ENCODE measurements at regions not wholly inside any gene's neighbourhood (a gene's known extent, or its start where the extent isn't known, plus 50 kb on each side); places are given as distances from the start of the nearest gene placed in this dataset.

DNA sequence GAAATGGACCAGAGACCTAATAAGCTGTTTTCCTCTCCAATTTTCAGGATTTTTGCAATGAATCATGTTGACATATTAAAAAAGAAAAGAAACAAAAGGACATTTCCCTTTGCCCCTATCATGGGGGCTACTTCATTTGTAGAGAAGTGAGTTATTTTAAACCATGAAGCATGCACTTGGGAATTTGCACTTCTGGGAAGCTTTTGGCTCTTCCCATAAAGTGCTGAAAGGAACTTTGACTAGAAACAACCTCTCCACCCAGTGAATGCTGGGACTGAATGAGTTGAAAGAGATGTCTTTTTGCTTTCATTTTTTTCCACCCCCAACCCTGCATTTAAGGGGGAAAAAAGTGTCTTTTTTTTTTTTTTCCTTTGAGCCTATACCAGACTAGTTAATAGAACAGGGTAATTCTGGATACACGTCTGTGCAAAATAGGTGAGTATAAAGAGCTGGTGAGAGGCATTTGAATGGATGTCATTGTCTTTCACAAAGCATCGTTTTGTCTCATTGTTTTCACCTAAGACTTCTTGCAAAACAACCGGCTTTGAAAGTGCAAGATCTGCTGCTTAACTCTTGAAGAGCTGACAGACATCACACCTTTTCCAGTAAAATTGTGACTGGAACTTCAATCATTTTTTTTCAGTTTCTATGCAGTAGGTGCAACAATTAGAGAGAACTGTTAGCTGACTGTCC lies 138.7 kb upstream of the BACH2 start:
- no peak overlapping the region; the same call in 1 of the 2 replicates for H3K27ac ChIP-seq (ENCODE audit: low read depth, low read length)

DNA sequence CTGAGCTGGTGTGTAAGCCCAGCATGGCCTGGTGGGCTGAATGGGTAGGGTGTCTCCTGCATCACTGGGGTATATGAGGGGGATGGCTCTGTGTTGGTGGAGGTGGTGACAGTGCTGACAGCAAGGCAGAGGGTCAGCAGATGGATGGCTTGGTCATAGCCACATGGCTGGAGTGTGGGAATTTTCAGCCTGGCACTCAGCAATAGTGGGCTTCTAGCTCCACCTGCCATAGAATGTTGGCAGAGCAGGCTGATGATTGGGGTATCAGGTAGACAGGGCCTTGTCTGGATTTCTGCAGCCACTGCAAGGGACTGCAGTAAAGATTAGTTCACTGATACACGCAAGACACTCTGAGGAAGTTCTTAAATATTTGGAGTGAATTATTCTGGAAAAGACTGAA lies 137.5 kb upstream of the BACH2 start:
- H3K4me3 ChIP-seq (ENCODE audit: low read depth, low read length), result no peak overlapping the region
- H3K36me3 ChIP-seq (ENCODE audit: control insufficient read depth, insufficient read depth, low read length), result no peaks in the 10 kb centered on the region
- H3K9me3 ChIP-seq (ENCODE audit: control insufficient read depth, insufficient read depth, low read depth, low read length), result peaks cover 21% of the 10 kb centered on the region
- no peaks in the 10 kb centered on the region for H3K27me3 ChIP-seq (ENCODE audit: control insufficient read depth, insufficient read depth, low read length)
- no peak overlapping the region for H3K27ac ChIP-seq (ENCODE audit: low read depth, low read length)
- peaks cover 35% of the 10 kb centered on the region for H3K4me1 ChIP-seq (ENCODE audit: control insufficient read depth, insufficient read depth, low read length)
- H3K9ac ChIP-seq (ENCODE audit: low read length), result no peak overlapping the region

More for the DNA sequence above, 138.7 kb upstream of the BACH2 start:
- H3K4me3 ChIP-seq (ENCODE audit: low read depth, low read length), result no peak overlapping the region
- H3K9ac ChIP-seq (ENCODE audit: low read length), result no peak overlapping the region
- H3K9me3 ChIP-seq (ENCODE audit: control insufficient read depth, insufficient read depth, low read depth, low read length), result peaks cover 10% of the 10 kb centered on the region
- no peaks in the 10 kb centered on the region for H3K27me3 ChIP-seq (ENCODE audit: control insufficient read depth, insufficient read depth, low read length)
- peaks cover 38% of the 10 kb centered on the region for H3K4me1 ChIP-seq (ENCODE audit: control insufficient read depth, insufficient read depth, low read length)
- H3K36me3 ChIP-seq (ENCODE audit: control insufficient read depth, insufficient read depth, low read length), result no peaks in the 10 kb centered on the region

DNA sequence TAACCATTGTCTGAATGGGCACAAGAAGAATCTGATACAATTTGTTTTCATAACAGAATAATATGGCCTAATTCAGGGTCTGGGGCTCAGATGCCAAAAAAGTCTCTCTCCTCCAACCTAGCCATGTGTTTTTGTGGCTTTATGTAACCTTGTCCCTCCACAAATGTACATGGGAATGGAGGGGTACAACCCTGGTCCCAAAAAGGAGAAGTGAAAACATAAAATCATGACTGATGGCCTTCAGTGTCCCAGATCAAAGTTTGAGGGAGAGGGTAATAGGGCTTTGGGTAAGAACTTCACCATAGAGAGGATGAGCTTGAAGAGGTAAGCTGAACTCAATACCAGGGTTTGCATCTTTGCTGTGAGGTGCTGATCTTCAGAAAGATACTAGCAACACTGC lies 136.3 kb upstream of the BACH2 start:
- no peaks in the 10 kb centered on the region for H3K36me3 ChIP-seq (ENCODE audit: control insufficient read depth, insufficient read depth, low read length)
- H3K4me3 ChIP-seq (ENCODE audit: low read depth, low read length), result no peak overlapping the region
- peaks cover 31% of the 10 kb centered on the region for H3K9me3 ChIP-seq (ENCODE audit: control insufficient read depth, insufficient read depth, low read depth, low read length)
- H3K27me3 ChIP-seq (ENCODE audit: control insufficient read depth, insufficient read depth, low read length), result no peaks in the 10 kb centered on the region
- no peak overlapping the region for H3K27ac ChIP-seq (ENCODE audit: low read depth, low read length)
- peaks cover 30% of the 10 kb centered on the region for H3K4me1 ChIP-seq (ENCODE audit: control insufficient read depth, insufficient read depth, low read length)
- H3K9ac ChIP-seq (ENCODE audit: low read length), result no peak overlapping the region

DNA sequence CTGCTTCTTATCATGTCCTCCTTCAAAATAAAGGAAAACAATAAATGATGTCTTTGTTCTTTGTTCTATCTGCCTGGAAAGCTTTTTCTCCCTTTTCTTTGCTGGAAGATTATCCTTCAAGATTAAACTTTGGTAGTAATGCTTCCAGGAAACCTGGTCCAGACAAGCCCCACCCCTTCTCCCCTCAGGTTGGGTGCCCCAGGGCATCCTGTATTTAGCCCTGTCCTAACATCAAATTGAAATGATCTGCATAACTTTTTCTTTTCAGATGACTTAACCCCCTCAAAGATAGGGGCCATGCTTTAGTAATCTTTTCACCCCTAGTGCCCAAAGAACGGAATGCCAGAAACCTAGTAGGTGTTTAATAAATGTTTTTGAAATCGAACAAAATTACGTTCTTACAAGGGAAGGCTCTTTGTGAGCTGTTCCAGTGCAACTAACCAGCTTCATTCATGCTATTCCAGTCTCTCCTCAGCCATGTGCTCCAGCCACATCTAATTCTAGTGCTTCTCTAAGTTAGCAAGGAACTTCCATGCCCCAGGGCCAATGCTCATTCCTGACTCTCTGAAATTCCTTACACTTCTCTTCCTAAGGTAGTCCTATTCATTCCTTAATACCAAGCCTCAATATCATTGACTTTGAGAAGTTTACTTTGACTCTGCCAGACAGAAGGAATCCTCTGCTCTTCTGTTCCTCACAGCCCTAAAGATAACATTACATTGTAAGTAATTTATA lies 135.6 kb upstream of the BACH2 start:
- H3K36me3 ChIP-seq (ENCODE audit: control insufficient read depth, insufficient read depth, low read length), result no peaks in the 10 kb centered on the region
- H3K4me3 ChIP-seq (ENCODE audit: low read depth, low read length), result no peak overlapping the region
- no peak overlapping the region for H3K9ac ChIP-seq (ENCODE audit: low read length)
- no peaks in the 10 kb centered on the region for H3K27me3 ChIP-seq (ENCODE audit: control insufficient read depth, insufficient read depth, low read length)
- no peak overlapping the region for H3K27ac ChIP-seq (ENCODE audit: low read depth, low read length)
- H3K9me3 ChIP-seq (ENCODE audit: control insufficient read depth, insufficient read depth, low read depth, low read length), result peaks cover 31% of the 10 kb centered on the region
- H3K4me1 ChIP-seq (ENCODE audit: control insufficient read depth, insufficient read depth, low read length), result peaks cover 23% of the 10 kb centered on the region

DNA sequence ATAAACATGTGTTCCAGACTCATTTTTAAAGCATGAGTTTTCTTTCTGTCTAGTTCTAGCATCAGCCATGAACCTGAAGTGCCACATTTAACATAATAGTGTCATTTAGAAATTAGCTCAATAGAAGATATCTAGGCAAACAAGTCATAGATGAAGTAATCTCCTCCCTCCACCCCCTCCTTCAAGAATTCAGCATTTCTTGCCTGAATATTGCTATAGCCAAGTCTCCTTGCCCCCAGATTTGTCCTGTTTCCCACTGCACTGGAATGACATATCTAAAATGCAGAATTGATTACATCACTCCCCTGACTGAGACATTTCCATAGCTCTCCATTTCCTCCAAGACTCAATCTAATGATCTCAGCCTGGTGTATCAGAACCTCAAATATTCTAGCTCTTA lies 134.9 kb upstream of the BACH2 start:
- Histone ChIP-seq H3K36me3 (ENCODE audit: control insufficient read depth, insufficient read depth, low read length) (no peaks in the 10 kb centered on the region), H3K27ac (ENCODE audit: low read depth, low read length) (no peak overlapping the region), H3K27me3 (ENCODE audit: control insufficient read depth, insufficient read depth, low read length) (no peaks in the 10 kb centered on the region), H3K4me1 (ENCODE audit: control insufficient read depth, insufficient read depth, low read length) (peaks cover 18% of the 10 kb centered on the region), H3K9ac (ENCODE audit: low read length) (no peak overlapping the region), H3K9me3 (ENCODE audit: control insufficient read depth, insufficient read depth, low read depth, low read length) (peaks cover 31% of the 10 kb centered on the region), H3K4me3 (ENCODE audit: low read depth, low read length) (no peak overlapping the region)

DNA sequence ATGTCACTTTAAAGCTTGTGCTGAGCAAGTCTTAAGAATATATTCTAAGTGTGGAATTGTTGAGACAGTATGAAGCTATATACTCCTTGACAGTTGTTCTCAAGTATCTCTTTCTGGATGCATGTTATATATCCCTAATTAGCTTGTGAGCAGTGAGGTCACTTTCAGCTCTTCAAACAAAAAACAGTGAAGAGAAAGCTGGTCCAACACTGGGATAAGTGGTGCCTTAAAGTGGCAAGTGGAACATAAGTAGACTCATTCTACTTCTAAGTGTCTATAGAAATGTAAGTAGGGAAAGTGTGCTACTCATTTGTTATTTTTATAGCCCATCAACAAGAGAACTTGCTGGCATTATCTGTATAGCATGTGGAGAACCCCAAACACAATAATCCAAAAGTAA lies 133.1 kb upstream of the BACH2 start:
- Histone ChIP-seq H3K27ac (ENCODE audit: low read depth, low read length) (no peak overlapping the region), H3K9ac (ENCODE audit: low read length) (no peak overlapping the region), H3K9me3 (ENCODE audit: control insufficient read depth, insufficient read depth, low read depth, low read length) (peaks cover 31% of the 10 kb centered on the region), H3K4me3 (ENCODE audit: low read depth, low read length) (no peak overlapping the region), H3K27me3 (ENCODE audit: control insufficient read depth, insufficient read depth, low read length) (no peaks in the 10 kb centered on the region), H3K4me1 (ENCODE audit: control insufficient read depth, insufficient read depth, low read length) (peaks cover 1% of the 10 kb centered on the region; the same call in 1 of the 2 replicates), H3K36me3 (ENCODE audit: control insufficient read depth, insufficient read depth, low read length) (no peaks in the 10 kb centered on the region)

DNA sequence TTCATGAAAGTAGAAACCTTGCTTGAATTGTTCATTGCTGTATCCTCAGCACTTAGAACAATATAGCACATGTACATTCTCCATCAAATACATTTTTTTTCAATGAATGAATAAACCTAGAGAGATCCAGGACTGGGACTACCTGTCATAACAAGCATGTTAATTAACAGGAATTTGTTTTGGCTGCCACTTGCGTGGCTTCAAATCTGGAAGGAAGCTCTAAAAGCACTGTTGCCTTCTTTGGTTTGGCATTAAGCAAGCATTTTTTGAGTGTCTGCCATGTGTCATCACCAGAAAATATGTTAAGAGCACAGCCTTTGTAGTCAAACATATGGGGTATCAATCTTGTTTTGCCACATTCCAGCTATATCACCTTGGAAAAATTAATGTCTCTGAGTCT lies 131.9 kb upstream of the BACH2 start:
- Histone ChIP-seq H3K4me3 (ENCODE audit: low read depth, low read length) (no peak overlapping the region), H3K27ac (ENCODE audit: low read depth, low read length) (no peak overlapping the region), H3K36me3 (ENCODE audit: control insufficient read depth, insufficient read depth, low read length) (no peaks in the 10 kb centered on the region), H3K4me1 (ENCODE audit: control insufficient read depth, insufficient read depth, low read length) (no peaks in the 10 kb centered on the region), H3K9me3 (ENCODE audit: control insufficient read depth, insufficient read depth, low read depth, low read length) (peaks cover 27% of the 10 kb centered on the region), H3K9ac (ENCODE audit: low read length) (no peak overlapping the region), H3K27me3 (ENCODE audit: control insufficient read depth, insufficient read depth, low read length) (no peaks in the 10 kb centered on the region)

DNA sequence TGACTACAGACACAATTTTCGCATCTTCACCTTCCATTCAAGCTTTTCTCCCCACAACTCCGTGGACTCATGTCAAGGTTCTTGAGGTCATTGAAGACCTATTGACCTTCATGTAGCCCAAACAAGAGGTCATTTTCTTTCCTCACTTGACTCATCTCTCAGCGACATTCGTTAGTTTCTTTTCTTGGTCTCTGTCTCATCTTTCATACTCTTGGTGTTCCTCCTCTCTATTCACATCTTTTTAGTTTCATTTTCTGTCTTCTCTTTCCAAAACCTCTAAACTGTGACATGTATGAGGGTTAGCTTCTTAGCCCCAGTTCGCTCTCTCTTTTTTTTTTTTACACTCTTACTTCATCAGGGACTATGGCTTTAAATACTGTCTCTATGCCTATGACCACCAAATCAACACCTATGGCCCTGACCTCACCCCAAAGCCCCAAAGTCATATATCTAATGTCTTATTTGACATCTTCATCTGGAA lies 128.6 kb upstream of the BACH2 start:
- H3K27me3 ChIP-seq (ENCODE audit: control insufficient read depth, insufficient read depth, low read length), result no peaks in the 10 kb centered on the region
- H3K4me3 ChIP-seq (ENCODE audit: low read depth, low read length), result no peak overlapping the region
- no peak overlapping the region for H3K27ac ChIP-seq (ENCODE audit: low read depth, low read length)
- H3K9me3 ChIP-seq (ENCODE audit: control insufficient read depth, insufficient read depth, low read depth, low read length), result peaks cover 19% of the 10 kb centered on the region
- H3K36me3 ChIP-seq (ENCODE audit: control insufficient read depth, insufficient read depth, low read length), result no peaks in the 10 kb centered on the region
- H3K4me1 ChIP-seq (ENCODE audit: control insufficient read depth, insufficient read depth, low read length), result no peaks in the 10 kb centered on the region
- H3K9ac ChIP-seq (ENCODE audit: low read length), result no peak overlapping the region

DNA sequence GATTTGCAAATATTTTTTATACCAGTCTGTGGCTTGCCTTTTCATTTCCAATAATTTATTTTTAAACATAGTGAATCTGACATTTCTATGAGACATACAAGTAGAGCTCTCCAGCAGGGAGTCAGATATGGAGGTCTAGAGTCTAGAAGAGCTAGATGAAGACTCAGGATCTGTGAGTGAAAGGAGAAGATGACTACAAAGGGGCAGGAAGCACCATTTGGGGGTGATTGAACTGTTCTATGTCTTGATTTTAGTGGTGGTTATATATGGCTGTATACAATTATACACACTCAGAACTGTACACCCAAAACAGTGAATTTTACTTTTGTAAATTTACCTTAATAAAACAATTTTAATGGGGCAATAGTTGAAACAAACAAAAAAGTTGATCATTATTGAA lies 127.9 kb upstream of the BACH2 start:
- no peak overlapping the region for H3K27ac ChIP-seq (ENCODE audit: low read depth, low read length)
- H3K4me3 ChIP-seq (ENCODE audit: low read depth, low read length), result no peak overlapping the region

DNA sequence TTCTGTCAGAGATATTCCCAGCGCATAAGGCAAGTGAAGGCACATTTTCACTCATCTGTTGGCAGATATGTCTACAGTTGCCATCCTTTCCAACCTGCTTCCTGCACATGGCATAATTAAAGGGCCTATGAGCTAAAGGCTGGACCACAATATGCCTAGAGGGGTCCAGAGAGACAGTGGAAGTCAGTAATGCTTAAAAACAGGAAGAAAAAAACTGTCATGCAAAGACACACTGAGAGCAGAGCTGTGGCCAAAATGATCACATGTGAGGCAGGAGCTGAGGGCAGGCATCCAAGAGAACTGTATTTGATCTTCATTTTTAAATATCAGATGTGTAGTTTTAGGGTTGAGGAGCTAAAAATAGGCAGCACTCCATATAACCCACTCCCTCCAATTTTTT lies 125.0 kb upstream of the BACH2 start:
- no peak overlapping the region for H3K4me3 ChIP-seq (ENCODE audit: low read depth, low read length)
- H3K27me3 ChIP-seq (ENCODE audit: control insufficient read depth, insufficient read depth, low read length), result no peaks in the 10 kb centered on the region
- H3K4me1 ChIP-seq (ENCODE audit: control insufficient read depth, insufficient read depth, low read length), result no peaks in the 10 kb centered on the region
- H3K9ac ChIP-seq (ENCODE audit: low read length), result no peak overlapping the region
- H3K9me3 ChIP-seq (ENCODE audit: control insufficient read depth, insufficient read depth, low read depth, low read length), result no peaks in the 10 kb centered on the region
- H3K36me3 ChIP-seq (ENCODE audit: control insufficient read depth, insufficient read depth, low read length), result no peaks in the 10 kb centered on the region
- no peak overlapping the region for H3K27ac ChIP-seq (ENCODE audit: low read depth, low read length)

More for the DNA sequence above, 127.9 kb upstream of the BACH2 start:
- H3K27me3 ChIP-seq (ENCODE audit: control insufficient read depth, insufficient read depth, low read length), result no peaks in the 10 kb centered on the region
- peaks cover 14% of the 10 kb centered on the region for H3K9me3 ChIP-seq (ENCODE audit: control insufficient read depth, insufficient read depth, low read depth, low read length)
- no peak overlapping the region for H3K9ac ChIP-seq (ENCODE audit: low read length)
- H3K4me1 ChIP-seq (ENCODE audit: control insufficient read depth, insufficient read depth, low read length), result no peaks in the 10 kb centered on the region
- no peaks in the 10 kb centered on the region for H3K36me3 ChIP-seq (ENCODE audit: control insufficient read depth, insufficient read depth, low read length)

DNA sequence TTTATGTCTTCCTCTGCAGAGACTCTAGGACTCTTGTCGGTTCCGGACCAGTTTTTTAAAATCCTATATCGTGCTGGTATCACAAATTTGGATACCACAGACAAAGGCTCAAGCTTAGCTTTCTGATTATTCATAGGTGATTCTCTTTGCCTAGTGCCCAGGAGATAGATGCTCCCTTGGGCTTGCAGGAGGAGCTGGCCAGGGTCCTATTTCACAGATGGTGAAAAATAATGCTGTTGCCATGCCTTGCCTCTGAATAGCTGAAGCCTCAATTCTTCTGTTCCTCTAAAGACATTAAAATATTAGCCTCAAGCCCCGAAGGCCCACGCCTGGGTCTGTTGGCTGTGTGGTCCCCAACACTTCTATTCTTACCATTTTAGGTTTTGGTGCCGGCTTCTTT lies 123.9 kb upstream of the BACH2 start:
- no peaks in the 10 kb centered on the region for H3K4me1 ChIP-seq (ENCODE audit: control insufficient read depth, insufficient read depth, low read length)
- H3K27me3 ChIP-seq (ENCODE audit: control insufficient read depth, insufficient read depth, low read length), result no peaks in the 10 kb centered on the region
- no peak overlapping the region for H3K9ac ChIP-seq (ENCODE audit: low read length)
- no peak overlapping the region for H3K4me3 ChIP-seq (ENCODE audit: low read depth, low read length)
- no peak overlapping the region for H3K27ac ChIP-seq (ENCODE audit: low read depth, low read length)
- H3K36me3 ChIP-seq (ENCODE audit: control insufficient read depth, insufficient read depth, low read length), result no peaks in the 10 kb centered on the region
- no peaks in the 10 kb centered on the region for H3K9me3 ChIP-seq (ENCODE audit: control insufficient read depth, insufficient read depth, low read depth, low read length)
